SH-SY5Y (cell line): ENCODE measurements at regions not wholly inside any gene's neighbourhood (a gene's known extent, or its start where the extent isn't known, plus 50 kb on each side); places are given as distances from the start of the nearest gene placed in this dataset.

Experiments
- GATA2 ChIP-seq: IDR thresholded peaks from 2 replicates; pipeline ENCODE4 v1.6.1; 2011; ENCODE audit warnings: mild to moderate bottlenecking, low read depth, low read length
- GATA3 ChIP-seq: IDR thresholded peaks from 2 replicates; pipeline ENCODE4 v1.6.1; 2011; ENCODE audit warnings: low read depth, mild to moderate bottlenecking, low read length, moderate library complexity

GRCh38 chr21:28727809-28728208 is 264.9 kb downstream of the LTN1 start:
- no peak for TF ChIP-seq GATA3
- TF ChIP-seq GATA2 = no peak
